Panc1 (cell line): ENCODE measurements at regions not wholly inside any gene's neighbourhood (a gene's known extent, or its start where the extent isn't known, plus 50 kb on each side); places are given as distances from the start of the nearest gene placed in this dataset.

Source experiments
- CTCF ChIP-seq: fragments of 450-650 bp; IDR thresholded peaks from 2 replicates; pipeline ENCODE4 v1.5.1; 2017; ENCODE audit warnings: mild to moderate bottlenecking
- REST ChIP-seq, 2 experiments: IDR thresholded peaks; 2 replicates each; pipeline ENCODE4 v1.6.1; 2011 to 2012; ENCODE audit warnings: low read depth in 2 of 2, control low read depth in 1 of 2, low read length in 1 of 2, mild to moderate bottlenecking in 1 of 2, moderate library complexity in 1 of 2; ENCODE audit not compliant: insufficient read depth in 1 of 2

GRCh38 chr2:126106006-126106405 lies 550.0 kb upstream of the GYPC start:
- TF ChIP-seq CTCF (no peak), REST (IDR thresholded peaks at IDR 0.05; ENCODE audit: insufficient read depth in 1 of 2, low read depth in 2 of 2, low read length in 1 of 2) (no peak)
